A673 (cell line): ENCODE measurements at regions not wholly inside any gene's neighbourhood (a gene's known extent, or its start where the extent isn't known, plus 50 kb on each side); places are given as distances from the start of the nearest gene placed in this dataset.

Experiments
- BruUV-seq: library from RNA; stranded (reverse); fragments of 400-500 nt; replicated peaks from 2 replicates; lab custom pipeline; 2021; lab: Mats Ljungman, UMichigan
- CTCF ChIA-PET: fragments of 300-600 bp; sonication (Branson Sonifier 250); formaldehyde crosslinking; loops from one replicate; lab custom pipeline; 2022; ENCODE audit warnings: antibody characterized with exemption; lab: Charles Lee
- POLR2A ChIA-PET: fragments of 300-600 bp; sonication (Branson Sonifier 250); formaldehyde crosslinking; loops from one replicate; lab custom pipeline; 2022; ENCODE audit warnings: antibody characterized with exemption; ENCODE audit not compliant: low non-redundant PET; lab: Charles Lee
- DNase-seq: peaks from one replicate; pipeline ENCODE4 v3.0.0-alpha.2; 2015; ENCODE audit warnings: low spot score
- H3K27ac ChIP-seq: fragments of 200-600 bp; sonication (generic); 2 replicates; pipeline ENCODE4 v1.5.1; 2016; ENCODE audit warnings: mixed run types, low read depth, mild to moderate bottlenecking, mixed read lengths, antibody characterized with exemption, low read length; ENCODE audit not compliant: poor library complexity, severe bottlenecking
- H3K27me3 ChIP-seq: fragments of 200-600 bp; sonication (generic); replicated peaks from 2 replicates; pipeline ENCODE4 v1.6.1; 2017; ENCODE audit warnings: mixed run types, low read depth, mild to moderate bottlenecking, mixed read lengths, antibody characterized with exemption, low read length; ENCODE audit not compliant: insufficient read depth, poor library complexity
- H3K36me3 ChIP-seq: fragments of 200-600 bp; sonication (generic); 2 replicates; pipeline ENCODE4 v1.6.1; 2016; ENCODE audit warnings: mixed run types, mild to moderate bottlenecking, mixed read lengths, antibody characterized with exemption, low read length; ENCODE audit not compliant: insufficient read depth, poor library complexity, severe bottlenecking
- H3K4me1 ChIP-seq: fragments of 200-600 bp; sonication (generic); 2 replicates; pipeline ENCODE4 v1.6.1; 2017; ENCODE audit warnings: mixed run types, mild to moderate bottlenecking, mixed read lengths, antibody characterized with exemption, low read length; ENCODE audit not compliant: insufficient read depth, poor library complexity, severe bottlenecking
- H3K4me3 ChIP-seq: fragments of 200-600 bp; sonication (generic); 2 replicates; pipeline ENCODE4 v1.5.1; 2016; ENCODE audit warnings: low read depth, mixed run types, mild to moderate bottlenecking, mixed read lengths, low read length; ENCODE audit not compliant: poor library complexity, severe bottlenecking
- H3K9me3 ChIP-seq: fragments of 200-600 bp; sonication (generic); 2 replicates; pipeline ENCODE4 v1.6.1; 2016; ENCODE audit warnings: mixed run types, low read depth, mild to moderate bottlenecking, mixed read lengths, antibody characterized with exemption, low read length; ENCODE audit not compliant: poor library complexity, severe bottlenecking
- EZH2 ChIP-seq: fragments of 200-600 bp; sonication (generic); IDR thresholded peaks from 2 replicates; pipeline ENCODE4 v1.6.1; 2017; ENCODE audit warnings: borderline replicate concordance, low read depth, mild to moderate bottlenecking, mixed read lengths, antibody characterized with exemption, low read length; ENCODE audit not compliant: poor library complexity, severe bottlenecking
- intact Hi-C: fragments of 100-400 bp; cut with micrococcal nuclease; formaldehyde crosslinking; loops from one replicate; pipeline ENCODE4 v1.10.0; 2022; ENCODE audit not compliant: unreplicated experiment
- TF ChIP-seq, protein P1 (sequence below): fragments of 300-800, 200-600 bp; sonication (generic); conservative IDR thresholded peaks from 2 replicates; pipeline ENCODE4 v1.5.1; 2017; ENCODE audit warnings: low read depth, mild to moderate bottlenecking, antibody characterized with exemption, low read length, moderate library complexity, mixed read lengths

DNA sequence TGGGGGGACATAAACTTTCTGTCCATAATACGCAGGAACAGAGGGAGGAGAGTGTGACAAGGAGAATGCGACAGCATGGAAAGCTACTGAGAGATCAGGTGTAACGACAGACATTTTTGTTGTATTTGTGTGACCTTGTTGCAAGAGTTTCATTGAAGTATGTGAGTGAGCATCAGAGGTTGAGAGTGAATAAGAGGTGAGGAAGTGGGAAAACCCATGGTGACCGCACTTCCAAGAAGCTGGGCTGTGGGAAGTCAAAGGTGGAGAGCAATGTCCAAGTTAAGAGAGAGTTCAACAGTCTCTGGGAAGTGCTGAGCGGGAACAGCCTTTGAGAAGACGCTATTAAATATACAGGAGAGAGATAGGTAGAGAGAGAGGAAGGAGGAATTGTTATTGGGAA is 76.4 kb upstream of the PGRMC2 start:
- intact Hi-C loops, result no loop called here
- CTCF ChIA-PET, result no interaction called here
- TF ChIP-seq EZH2, result no peak
- TF ChIP-seq, protein P1, sequence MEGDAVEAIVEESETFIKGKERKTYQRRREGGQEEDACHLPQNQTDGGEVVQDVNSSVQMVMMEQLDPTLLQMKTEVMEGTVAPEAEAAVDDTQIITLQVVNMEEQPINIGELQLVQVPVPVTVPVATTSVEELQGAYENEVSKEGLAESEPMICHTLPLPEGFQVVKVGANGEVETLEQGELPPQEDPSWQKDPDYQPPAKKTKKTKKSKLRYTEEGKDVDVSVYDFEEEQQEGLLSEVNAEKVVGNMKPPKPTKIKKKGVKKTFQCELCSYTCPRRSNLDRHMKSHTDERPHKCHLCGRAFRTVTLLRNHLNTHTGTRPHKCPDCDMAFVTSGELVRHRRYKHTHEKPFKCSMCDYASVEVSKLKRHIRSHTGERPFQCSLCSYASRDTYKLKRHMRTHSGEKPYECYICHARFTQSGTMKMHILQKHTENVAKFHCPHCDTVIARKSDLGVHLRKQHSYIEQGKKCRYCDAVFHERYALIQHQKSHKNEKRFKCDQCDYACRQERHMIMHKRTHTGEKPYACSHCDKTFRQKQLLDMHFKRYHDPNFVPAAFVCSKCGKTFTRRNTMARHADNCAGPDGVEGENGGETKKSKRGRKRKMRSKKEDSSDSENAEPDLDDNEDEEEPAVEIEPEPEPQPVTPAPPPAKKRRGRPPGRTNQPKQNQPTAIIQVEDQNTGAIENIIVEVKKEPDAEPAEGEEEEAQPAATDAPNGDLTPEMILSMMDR, result no peak

DNA sequence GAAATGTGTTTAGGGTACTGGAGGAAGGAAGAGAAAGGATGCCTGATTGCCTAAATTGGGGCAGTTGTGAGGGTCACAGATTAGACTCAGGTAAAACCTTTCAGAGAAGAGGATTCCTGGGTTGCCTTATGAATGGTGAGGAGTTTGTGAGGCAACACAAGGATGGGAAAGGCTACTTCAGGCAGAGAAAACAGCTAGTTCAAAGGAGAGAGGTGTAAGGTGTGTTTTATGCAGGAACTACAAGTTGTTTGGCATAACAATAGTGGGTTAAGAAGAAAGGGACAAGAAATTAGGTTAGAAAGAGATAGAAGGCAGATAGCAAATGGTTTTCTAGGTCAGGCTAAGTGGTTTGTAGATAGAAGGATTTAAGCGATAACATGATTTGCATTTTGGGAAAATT is 75.1 kb upstream of the PGRMC2 start:
- no peak for TF ChIP-seq EZH2
- TF ChIP-seq, protein P1, result no peak
- CTCF ChIA-PET, result no interaction called here
- POLR2A ChIA-PET, result no interaction called here
- intact Hi-C loops, result no loop called here
- H3K27me3 ChIP-seq, result no peaks in the 10 kb centered on the region
- H3K9me3 ChIP-seq, result no peaks in the 10 kb centered on the region
- no peak overlapping the region for H3K4me3 ChIP-seq
- no TSS peak for BruUV-seq
- H3K4me1 ChIP-seq, result no peaks in the 10 kb centered on the region
- no peak for DNase-seq
- H3K36me3 ChIP-seq, result no peaks in the 10 kb centered on the region
- H3K27ac ChIP-seq, result no peak overlapping the region

More for the DNA sequence above, 76.4 kb upstream of the PGRMC2 start:
- POLR2A ChIA-PET, result no interaction called here
- Histone ChIP-seq H3K4me3 (no peak overlapping the region), H3K27me3 (no peaks in the 10 kb centered on the region), H3K9me3 (no peaks in the 10 kb centered on the region), H3K36me3 (no peaks in the 10 kb centered on the region), H3K4me1 (no peaks in the 10 kb centered on the region), H3K27ac (no peak overlapping the region)
- BruUV-seq, result no TSS peak
- DNase-seq, result no peak

DNA sequence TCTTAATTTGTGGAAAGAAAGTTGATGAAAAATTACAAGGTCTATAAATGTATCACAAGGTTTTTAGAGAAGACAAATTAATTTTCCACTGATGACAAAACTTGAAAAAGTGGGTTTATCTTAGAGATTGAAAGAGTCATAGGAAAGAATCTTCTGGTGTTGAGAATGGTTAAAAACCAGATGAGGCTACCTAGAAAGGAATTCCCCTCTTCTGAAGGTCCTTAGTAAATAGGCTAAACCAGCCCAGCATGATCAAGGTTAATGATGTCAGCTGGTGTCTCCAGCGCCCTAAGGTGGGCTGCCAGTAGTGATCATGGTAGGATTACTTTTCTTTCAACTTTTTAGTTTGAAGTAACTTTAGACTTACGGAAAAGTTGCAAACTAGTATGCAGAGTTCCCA is 71.8 kb upstream of the PGRMC2 start:
- Histone ChIP-seq H3K4me1 (no peaks in the 10 kb centered on the region), H3K4me3 (no peak overlapping the region), H3K9me3 (no peaks in the 10 kb centered on the region), H3K27me3 (no peaks in the 10 kb centered on the region), H3K36me3 (no peaks in the 10 kb centered on the region), H3K27ac (no peak overlapping the region)
- intact Hi-C loops, result no loop called here
- no TSS peak for BruUV-seq
- DNase-seq, result no peak
- ChIA-PET CTCF (no interaction called here), POLR2A (no interaction called here)
- TF ChIP-seq EZH2, result no peak
- TF ChIP-seq, protein P1, result no peak
